ENCODE measurements at regions not wholly inside any gene's neighbourhood (a gene's known extent, or its start where the extent isn't known, plus 50 kb on each side); places are given as distances from the start of the nearest gene placed in this dataset.
A peak's percentile ranks its signal among the peaks of the same experiment; 100 is the strongest.
"Not testable (repeated sequence)": the region's sequence is repeated elsewhere in the genome, so short reads cannot be mapped to it uniquely, and the experiment has no call there.

- no peak for DNase-seq
Observed at GRCh38 chr5:116747881-116748280, 173.3 kb upstream of the SEMA6A start.

- DNase-seq, result no peak
Observed at GRCh38 chr5:116746668-116747067, 172.0 kb upstream of the SEMA6A start.

- no peak for DNase-seq
Observed at GRCh38 chr5:116740771-116741170, 166.1 kb upstream of the SEMA6A start.

GRCh38 chr5:116739571-116739970 lies 164.9 kb upstream of the SEMA6A start:
- DNase-seq, result no peak

GRCh38 chr5:116738615-116739261 lies 164.1 kb upstream of the SEMA6A start:
- DNase-seq, result peak; percentile 73

- DNase-seq, result peak; percentile 69
Observed at GRCh38 chr5:116738239-116738614, 163.6 kb upstream of the SEMA6A start.

GRCh38 chr5:116736671-116737070 lies 162.0 kb upstream of the SEMA6A start:
- DNase-seq, result no peak

- peak; percentile 57 for DNase-seq
Observed at GRCh38 chr5:116733991-116734975, 159.7 kb upstream of the SEMA6A start.

- no peak for DNase-seq
Observed at GRCh38 chr5:116732591-116732990, 158.0 kb upstream of the SEMA6A start.

- no peak for DNase-seq
Observed at GRCh38 chr5:116731432-116731831, 156.8 kb upstream of the SEMA6A start.

GRCh38 chr5:116730706-116731105 lies 156.1 kb upstream of the SEMA6A start:
- DNase-seq, result peak; percentile 70

- DNase-seq, result no peak
Observed at GRCh38 chr5:116730185-116730584, 155.6 kb upstream of the SEMA6A start.

- DNase-seq, result no peak
Observed at GRCh38 chr5:116727248-116727647, 152.6 kb upstream of the SEMA6A start.

- DNase-seq, result not testable (repeated sequence)
Observed at GRCh38 chr5:116726180-116726579, 151.6 kb upstream of the SEMA6A start.

GRCh38 chr5:116724971-116725370 lies 150.3 kb upstream of the SEMA6A start:
- DNase-seq, result no peak

GRCh38 chr5:116722651-116723050 lies 148.0 kb upstream of the SEMA6A start:
- no peak for DNase-seq

GRCh38 chr5:116719106-116719505 lies 144.5 kb upstream of the SEMA6A start:
- no peak for DNase-seq

GRCh38 chr5:116718317-116718716 lies 143.7 kb upstream of the SEMA6A start:
- no peak for DNase-seq

- DNase-seq, result no peak
Observed at GRCh38 chr5:116709082-116709481, 134.5 kb upstream of the SEMA6A start.

GRCh38 chr5:116705121-116705519 lies 130.5 kb upstream of the SEMA6A start:
- DNase-seq, result not testable (repeated sequence)

GRCh38 chr5:116703941-116704340 lies 129.3 kb upstream of the SEMA6A start:
- DNase-seq, result no peak

GRCh38 chr5:116703328-116703727 lies 128.7 kb upstream of the SEMA6A start:
- no peak for DNase-seq

GRCh38 chr5:116702776-116703175 lies 128.2 kb upstream of the SEMA6A start:
- DNase-seq, result no peak

GRCh38 chr5:116699332-116699731 lies 124.7 kb upstream of the SEMA6A start:
- no peak for DNase-seq

Data from right forelimb (tissue), 1 donor.